CD4-positive, alpha-beta T cell treated with Interleukin-4 for 1 hour (primary cell): ENCODE measurements at regions not wholly inside any gene's neighbourhood (a gene's known extent, or its start where the extent isn't known, plus 50 kb on each side); places are given as distances from the start of the nearest gene placed in this dataset.

Source experiments
- DNase-seq, 2 donors: peaks; one replicate each; pipeline ENCODE4 v3.0.0-alpha.2; 2020 to 2022

DNA sequence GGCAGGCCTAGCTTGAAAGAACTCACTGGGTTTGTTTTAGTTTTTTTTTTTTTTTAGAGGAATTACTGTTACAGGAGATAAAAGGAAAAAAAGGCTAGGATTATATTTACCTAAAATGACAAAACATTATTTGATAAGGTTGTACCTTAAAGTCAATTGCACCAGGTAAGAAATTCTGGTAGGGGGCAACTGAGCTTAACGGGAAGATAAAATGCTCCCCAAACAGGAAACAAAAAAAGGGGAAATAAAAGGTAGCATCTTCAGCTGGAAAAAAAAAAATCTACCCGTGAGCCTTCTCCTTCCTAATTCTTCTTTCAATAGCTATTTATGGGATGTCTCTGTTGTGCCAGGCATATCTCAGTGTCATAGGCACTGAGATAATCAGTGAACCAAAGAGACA lies 164.5 kb downstream of the PIK3R1 start:
- DNase-seq = no peak

DNA sequence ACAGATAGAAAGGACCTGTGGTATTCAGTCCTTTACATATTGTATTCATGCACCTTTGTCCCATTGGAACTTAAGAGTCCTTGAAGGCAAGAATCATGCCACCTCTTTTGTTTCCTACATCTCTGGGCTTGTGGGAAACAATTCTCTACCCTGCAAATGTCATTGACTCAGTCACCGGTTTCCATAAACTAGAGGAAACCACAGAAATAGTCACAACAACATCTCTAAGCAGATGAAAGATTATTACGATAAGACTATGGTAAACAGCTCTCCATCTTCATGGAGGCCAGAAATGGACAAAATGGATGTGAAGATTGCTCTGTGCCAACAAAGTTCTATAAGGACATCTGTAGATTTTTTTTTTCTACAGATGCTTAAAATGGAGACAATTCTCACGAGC lies 165.5 kb downstream of the PIK3R1 start:
- DNase-seq = peak in 1 of 2 donors; percentile 20

DNA sequence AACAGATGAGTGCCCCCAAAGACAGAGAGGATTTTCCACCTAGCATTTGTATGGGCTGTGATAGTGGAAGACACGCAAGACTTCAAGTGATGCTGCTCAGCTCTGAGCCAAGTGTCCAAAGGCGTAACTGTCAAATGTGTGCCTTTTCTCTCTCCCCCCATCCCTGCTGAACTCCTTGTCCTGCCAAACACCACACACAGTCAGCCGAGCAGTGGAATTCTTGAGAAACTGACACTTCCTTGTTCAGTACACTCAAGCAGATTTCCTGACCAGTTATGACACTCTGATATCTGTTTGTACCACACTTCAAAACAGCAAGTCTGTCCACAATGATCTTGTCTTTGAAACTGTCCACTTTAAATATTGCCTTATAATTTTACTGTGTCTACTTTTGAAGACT lies 166.4 kb downstream of the PIK3R1 start:
- peak in 1 of 2 donors; percentile 31 for DNase-seq

DNA sequence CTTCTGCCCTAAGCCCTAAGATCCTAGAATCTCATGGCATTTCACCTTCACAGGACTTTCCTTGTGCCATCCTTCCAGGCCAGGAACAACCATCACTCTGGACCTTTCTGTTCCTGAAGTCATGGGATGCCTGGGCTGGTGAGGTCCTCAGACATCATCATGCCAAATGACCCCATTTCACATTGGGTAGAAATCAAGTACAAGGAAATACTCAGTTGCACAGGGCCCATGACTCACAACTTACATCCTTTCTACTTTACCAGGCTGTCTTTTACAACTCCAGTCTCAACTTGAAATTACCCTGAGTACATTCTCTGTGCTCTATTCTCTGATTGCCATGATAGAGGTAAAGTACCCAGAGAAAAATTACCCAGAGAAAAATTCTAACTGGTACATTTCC lies 167.1 kb downstream of the PIK3R1 start:
- no peak for DNase-seq

DNA sequence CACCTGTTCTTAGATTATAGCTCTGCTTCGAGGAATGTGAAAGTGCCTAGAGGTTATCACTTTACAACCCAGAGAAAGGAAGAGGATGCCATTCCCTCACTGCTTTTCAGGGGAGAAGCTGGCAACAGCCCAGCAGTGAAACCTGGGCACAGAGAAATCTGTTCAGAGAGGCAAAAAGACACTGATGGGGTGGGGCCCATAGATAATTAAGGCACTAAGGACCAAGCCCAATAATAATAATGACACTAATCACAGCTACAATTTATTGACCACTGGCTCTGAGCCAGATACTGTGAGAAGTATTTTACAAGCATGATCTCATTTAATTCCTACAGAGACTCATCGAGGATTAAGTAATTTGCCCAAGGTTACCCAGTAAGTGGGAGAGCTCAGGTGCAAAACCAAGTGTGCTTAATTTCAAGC lies 168.3 kb downstream of the PIK3R1 start:
- DNase-seq = no peak

DNA sequence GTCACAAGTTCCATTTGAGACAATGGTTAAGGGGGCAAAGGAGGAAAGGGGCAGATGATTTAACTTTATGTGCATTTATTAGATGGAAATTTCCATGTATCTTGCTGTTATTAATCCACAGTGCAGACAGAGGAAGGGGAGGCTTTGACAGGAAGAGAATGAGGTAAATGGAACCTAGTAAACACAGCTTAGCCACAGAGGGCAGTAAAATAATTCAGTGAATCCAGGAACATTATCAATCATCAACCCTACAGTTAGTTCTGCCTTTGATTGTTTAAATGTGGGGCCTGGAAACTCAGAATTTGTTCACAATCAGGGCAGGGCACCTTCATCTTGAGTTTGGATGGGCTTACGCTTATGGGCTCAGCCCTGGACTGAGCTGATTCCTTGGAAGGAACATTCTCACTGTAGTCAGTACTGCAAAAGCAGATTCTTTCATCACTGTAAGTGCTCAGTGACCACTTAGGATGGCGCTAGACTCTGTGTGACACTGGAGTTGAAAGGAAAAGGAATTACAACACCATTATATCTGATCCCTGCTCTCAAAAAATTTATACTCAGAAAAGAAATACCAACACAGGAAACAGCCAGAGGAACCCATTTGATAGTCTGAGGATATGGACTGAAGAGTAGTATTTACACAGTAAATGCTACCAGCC lies 169.5 kb downstream of the PIK3R1 start:
- DNase-seq = no peak

DNA sequence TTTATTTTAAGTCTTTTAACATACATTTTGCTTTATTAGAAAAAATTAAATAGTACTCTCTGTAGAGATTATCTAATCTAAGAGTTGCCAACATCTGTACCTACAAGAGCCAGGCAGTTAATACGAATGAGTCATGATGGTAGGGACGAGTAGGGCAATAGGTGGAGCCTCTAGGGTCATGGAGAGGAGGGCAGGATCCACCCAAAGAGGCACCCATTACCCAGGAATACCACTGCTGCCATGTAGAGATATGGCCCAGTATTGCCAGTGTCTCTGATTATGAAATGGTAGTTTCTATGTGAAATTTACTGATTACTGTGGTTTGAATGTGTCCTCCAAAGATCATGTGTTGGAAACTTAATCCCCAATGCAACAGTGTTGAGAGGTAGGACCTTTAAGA lies 170.4 kb downstream of the PIK3R1 start:
- DNase-seq = no peak

DNA sequence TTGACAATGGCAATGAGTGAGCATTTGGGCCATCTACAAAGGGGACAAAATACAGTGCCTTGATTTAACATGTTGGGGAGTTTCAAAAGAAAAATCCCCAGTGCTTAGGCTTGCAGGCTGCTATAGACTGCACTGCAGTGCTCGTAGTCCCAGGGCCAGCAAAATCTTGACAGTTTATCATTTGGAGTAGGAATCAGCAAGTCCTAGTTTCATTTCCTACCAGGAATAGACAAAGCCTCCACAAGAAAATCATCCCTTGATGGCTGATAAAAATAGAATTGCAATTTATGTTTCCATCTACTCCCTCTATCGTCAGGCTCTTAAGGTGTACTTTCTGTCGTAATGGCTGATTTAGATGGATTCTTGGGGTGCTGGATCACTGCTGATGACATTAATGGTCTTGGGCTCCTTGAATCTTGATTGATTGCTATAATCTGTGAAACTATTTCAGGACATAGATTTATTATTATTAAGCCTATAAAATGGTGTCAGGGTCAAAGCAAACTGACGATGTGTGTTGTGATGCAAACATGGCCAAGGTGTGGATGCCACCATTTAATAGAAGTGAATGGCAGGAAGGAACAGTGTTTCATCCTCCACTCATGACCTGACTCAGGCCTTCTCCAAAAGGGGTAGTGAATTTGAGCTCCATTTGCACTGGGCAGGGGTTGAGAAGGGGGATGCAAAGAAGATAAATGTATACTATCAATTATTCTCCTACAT lies 171.7 kb downstream of the PIK3R1 start:
- DNase-seq = no peak

DNA sequence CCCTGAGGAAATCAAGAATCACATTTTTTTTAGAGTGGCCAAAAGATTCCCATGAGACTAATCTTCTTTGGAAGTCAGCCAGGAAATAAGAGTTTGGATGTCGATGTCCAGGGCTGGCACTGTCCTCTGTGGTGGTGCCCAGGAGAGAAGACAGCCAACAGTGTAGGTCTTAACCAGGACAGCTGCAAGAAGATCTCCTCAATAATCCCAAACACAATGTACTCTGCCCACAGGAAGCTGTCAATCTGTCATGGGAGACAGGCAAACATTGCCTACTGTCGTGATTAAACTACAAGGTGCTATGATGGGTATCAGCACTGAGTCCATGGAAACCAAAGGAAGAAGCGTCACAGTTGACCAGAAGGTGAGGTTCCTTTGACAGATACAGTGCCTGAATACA lies 174.1 kb downstream of the PIK3R1 start:
- no peak for DNase-seq

DNA sequence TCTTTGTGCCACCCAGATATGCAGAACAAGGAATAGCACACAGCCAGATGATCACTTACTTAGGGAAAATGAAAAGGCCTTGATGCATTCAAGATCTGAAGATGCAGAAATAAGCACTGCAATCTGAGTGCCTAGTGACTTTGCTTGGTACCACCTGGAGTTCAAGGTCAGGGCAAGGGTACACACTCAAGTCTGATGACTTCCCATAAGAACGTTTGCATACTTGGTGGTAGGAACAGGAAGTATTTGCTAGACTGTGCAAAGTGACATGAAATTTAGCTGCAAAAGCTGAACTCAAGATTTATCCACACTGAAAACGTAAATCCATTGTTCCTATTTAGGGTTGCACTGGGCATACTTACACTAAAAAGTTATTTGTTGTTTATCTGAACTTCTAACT lies 177.1 kb downstream of the PIK3R1 start:
- DNase-seq = no peak

DNA sequence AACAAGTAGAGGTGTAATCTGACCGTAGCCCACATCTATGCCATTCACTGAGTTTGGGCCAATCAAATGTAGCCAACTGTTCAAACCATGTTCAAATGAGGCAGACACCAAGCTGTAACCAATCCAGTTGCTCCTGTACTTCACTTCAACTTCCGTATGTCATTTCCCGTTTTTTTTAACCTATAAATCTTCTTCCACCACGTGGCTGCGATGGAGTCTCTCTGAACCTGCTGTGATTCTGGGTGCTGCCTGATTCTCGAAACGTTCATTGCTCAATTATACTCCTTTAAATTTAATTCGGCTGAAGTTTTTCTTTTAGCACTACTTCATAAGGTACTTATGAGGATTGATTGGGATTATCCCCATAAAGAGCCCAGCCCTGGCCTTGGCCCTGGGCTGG lies 179.7 kb downstream of the PIK3R1 start:
- no peak for DNase-seq

DNA sequence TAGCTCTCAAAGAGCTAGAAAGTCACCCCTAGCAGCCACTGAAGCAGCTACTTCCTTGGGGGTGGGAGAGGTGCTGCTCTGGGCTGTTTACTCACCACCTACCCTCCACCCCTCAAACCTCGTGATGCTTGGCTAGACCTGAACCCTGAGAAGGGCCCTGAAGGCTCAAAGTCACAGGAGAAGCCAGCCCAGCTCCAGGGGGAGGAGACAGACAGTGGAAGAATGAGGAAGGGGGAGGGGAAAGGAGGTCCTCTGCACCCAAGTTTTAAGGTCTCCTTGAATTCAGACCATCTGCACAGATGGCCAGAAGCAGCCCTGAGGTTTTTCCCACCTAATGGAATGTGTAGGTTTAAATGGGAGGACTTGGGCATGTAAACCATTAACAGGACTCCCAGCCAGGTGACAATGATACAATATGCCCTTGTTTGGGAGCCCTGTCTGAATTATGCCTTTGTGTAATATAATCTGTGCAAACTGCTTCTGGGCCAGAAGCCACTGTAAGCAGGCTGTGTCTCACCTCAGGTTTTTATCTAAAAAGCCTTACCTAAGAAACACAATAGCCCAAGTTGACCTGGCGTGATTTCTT lies 180.5 kb downstream of the PIK3R1 start:
- no peak for DNase-seq

DNA sequence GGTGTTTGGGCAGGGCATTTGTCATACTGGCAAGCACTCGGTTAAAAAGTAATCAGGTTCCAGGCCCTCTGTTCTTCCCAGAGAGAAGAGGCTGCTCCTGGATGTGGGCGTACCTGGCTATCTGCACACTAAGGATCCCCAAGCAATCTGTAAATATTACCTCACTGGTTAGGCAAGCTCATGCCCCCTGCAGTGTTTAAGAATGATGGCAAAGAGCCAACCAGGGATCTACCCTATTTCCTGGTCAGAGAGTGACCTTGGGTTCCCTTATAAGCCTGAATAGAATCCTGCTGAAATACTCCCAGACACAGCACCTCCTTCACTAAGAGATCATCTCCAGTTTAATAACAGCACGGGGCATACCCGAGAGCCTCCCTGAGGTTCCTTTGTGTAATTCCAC lies 181.2 kb downstream of the PIK3R1 start:
- DNase-seq = no peak

DNA sequence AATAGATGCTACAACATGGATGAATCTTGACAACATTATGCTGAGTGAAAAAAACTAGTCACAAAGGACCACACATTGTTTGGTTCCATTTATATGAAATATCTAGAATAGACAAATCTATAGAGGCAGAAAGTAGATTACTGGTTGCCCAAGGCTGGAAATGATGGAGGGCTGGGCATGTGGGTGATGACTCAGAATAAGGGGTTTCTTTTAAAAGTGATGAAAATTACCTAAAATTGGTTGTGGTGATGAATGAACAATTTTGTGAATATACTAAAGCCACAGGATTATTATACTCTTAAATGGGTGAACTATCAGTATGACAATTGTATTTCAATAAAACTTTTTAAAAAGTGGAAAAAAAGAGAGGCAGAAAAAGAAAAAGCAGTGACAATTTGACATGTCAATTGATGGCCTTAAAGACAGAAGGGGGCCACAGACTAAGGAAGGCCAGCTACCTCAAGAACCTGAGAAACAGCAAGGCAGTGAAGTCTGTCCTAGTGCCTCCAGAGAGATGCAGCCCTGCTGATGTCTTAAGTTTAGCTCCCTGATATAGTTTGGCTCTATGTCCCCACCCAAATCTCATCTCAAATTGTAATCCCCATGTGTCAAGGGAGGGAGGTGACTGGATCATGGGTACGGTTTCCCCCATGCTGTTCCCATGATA lies 182.7 kb downstream of the PIK3R1 start:
- DNase-seq = no peak

DNA sequence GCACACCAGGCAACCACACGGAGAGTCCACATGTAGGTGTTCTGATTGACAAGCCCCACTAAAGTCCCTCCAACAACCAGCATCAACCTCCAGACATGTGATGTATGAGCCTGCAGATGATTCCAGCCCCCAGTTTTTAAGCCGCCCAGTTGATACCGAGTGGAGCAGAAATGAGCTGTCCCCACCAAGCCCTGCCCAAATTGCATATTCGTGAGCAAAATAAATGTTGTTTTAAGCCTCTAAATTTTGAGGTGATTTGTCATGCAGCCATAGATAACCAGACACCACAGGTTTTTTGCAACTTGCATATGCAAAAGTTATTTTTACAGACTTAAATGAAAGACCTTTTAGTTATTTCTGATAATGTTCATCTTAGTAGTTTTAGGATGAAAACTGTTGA lies 187.7 kb downstream of the PIK3R1 start:
- DNase-seq = no peak

DNA sequence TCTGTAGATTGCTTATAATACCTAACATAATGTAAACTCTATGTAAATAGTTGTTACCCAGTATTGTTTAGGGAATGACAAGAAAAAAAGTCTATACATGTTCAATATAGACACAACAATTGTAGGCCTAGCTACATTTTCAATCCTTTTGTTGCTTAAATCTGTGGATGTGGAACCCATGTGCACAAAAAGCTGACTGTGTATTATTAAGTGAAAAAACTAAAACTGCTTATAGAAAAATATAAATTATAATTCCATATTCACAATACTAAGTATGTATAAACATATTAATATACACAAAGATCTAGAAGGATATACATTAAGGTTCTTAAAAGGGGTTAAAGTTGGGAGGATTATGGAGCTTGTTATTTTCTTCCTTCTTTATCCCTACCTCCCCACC lies 188.7 kb downstream of the PIK3R1 start:
- DNase-seq = no peak

DNA sequence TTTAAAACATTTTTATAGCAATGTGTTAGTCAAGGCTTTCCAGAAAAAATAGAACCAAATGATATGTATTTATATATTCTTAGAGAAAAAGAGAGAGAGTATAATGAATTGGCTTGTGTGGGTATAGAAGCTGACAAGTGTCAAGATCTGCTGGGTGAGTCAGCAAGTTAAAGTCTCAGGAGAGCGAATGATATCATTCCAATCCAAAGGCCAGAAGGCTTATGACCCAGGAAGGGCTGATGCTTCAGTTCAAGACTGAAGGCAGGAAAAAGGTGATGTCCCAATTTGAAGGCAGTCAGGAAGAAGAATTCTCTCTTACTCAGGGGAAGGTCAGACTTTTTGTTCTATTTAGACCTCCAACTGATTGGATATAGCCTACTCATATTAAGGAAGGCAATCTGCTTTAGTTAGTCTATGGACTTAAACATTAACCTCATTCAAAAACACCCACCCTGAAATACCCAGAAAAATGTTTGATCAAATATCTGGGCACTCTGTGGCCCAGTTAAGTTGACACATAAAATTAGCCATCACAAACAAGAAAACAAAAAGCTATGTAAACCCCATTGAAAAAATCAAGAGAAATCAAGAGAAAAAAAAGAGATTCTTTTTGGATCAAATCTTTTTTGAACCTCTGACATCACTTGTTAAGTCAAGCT lies 189.6 kb downstream of the PIK3R1 start:
- DNase-seq = no peak

DNA sequence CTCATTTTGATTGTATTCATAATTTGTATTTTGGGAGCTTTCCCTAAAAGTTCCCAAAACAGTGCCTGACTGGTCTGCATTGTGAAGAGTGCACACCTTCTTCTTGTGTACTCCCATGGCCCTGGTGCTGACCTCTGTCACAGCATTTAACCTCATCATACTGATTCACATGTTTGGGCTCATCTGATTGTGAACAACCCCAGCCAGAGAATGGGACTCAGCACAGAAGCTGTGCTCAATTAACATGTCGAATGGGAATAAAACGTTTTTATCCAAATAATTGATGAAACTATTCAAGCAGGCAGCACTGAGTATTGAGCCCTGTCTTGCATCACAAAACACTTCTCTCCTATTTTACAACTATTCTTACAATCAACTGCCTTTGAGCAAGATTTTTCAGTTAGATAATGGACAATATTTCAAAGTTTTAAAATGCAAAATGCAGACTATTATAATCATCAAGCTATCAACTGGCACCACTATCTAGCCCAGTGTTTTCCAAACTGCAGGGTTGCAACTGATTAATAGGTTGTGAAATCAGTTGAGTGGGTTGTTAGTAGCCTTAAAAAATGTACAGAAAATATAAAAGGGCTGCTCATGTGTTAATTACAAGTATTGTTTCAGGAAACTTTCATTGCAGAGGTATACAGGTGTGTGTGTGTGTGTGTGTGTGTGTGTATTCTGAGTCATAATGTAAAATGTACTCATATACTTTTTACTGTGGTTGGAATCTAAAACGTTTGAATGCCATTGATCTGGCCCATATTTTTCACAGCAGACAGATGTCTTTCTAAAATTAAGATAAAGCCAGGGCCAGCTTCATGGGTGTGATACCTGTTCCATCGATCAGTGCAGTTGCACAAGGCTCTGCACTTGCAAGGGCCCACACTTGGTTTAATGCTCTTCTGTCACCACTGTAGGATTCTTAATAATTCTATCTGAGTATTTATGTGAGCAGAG lies 190.5 kb downstream of the PIK3R1 start:
- no peak for DNase-seq

DNA sequence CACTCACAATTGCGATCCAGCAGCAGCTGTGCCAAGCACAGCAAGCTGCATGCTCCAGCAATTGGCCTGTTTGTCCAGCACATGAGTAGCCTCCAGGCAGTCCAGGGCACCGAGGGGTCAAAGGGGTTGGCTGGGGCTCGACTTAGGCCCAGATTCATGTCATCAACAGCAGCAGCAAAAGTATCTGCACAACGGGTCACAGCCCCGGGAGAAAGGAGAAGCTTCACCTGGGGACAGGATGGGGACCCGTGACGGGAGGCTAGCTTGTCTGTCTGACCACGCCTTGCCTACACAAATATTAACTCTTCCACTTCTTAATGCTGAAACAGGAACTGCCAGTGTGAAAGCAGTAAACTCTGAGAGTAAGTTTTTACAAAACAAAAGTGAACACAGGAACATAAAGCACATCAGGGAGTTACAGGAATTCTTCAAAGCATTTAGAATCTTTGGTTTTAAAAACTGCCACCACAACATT lies 191.2 kb downstream of the PIK3R1 start:
- DNase-seq = peak in 1 of 2 donors; percentile 18

DNA sequence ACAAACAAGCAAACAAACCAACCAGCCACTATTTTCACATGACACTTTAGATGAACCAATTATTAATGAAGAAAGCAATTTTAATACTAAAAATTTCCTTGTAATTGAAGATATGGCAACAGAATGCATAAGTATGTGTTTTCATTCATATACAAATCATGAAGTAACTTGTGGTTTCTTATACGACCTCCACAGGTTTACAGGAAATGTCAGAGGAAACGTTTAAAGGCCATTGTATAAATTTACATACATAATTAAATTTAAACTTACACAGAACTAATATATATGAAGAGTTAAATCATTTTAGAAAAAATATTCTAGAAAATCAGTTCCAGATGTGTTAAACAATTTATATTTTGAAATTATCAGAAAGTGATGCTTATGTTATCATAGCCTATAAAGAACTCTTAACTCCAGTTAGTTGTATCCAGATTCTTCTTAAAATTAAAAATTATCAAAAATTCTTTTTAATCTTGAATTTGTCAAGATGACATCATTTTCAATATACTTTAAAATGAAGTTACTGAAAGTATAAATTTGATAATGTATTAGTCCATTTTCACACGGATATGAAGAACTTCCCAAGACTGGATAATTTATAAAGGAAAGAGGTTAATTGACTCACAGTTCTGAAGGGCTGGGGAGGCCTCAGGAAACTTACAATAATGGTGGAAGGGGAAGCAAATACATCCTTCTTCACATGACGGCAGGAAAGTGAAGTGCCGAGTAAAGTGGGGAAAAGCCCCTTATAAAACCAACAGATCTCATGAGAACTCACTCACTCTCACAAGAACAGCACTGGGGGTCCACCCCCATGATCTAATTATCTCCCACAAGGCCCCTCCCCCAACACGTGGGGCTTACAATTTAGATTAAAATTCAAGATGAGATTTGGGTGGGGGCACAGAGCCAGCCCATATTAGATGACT lies 192.0 kb downstream of the PIK3R1 start:
- no peak for DNase-seq

DNA sequence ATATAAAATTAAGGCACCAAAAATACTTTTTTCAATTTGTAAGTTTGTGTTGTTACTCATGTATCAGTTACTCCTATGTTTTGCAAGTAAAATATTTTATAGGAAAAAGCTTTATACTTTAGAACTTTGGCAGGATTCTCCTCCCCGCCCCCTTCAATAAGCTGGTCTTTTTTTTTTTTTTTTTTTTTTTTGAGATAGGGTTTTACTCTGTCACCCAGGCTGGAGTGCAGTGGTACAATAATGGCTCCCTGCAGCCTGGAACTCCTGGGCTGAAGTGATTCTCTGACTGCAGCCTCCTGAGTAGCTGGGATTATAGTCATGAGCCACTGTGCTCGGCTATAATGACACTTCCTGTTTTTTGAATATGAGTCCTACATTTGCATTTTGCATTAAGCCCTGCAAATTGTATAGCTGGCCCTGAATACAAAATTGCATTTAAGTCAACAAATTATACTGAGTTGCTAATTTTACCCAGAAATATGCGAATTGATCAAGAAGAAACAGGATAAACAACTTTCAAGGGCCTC lies 192.9 kb downstream of the PIK3R1 start:
- DNase-seq = no peak
